ENCODE measurements at regions not wholly inside any gene's neighbourhood (a gene's known extent, or its start where the extent isn't known, plus 50 kb on each side); places are given as distances from the start of the nearest gene placed in this dataset.

- no peak for DNase-seq (ENCODE audit: extremely low read depth, low read depth)
- H3K4me3 ChIP-seq (replicated peaks; ENCODE audit: low read depth, low read length) = no peak overlapping the region
- no peak for TF ChIP-seq CTCF (IDR thresholded peaks at IDR 0.05; ENCODE audit: low read depth, low read length, missing control alignments)
Measured at GRCh38 chr11:29959488-29959887, 57.3 kb downstream of the KCNA4 start.

GRCh38 chr11:29957431-29957830, 59.4 kb downstream of the KCNA4 start:
- no peak for DNase-seq (ENCODE audit: extremely low read depth, low read depth)
- no peak for TF ChIP-seq CTCF (IDR thresholded peaks at IDR 0.05; ENCODE audit: low read depth, low read length, missing control alignments)

GRCh38 chr11:29956076-29956556, 60.7 kb downstream of the KCNA4 start:
- no peak for DNase-seq (ENCODE audit: extremely low read depth, low read depth)
- no peak for TF ChIP-seq CTCF (IDR thresholded peaks at IDR 0.05; ENCODE audit: low read depth, low read length, missing control alignments)
- H3K4me3 ChIP-seq (replicated peaks; ENCODE audit: low read depth, low read length) = no peak overlapping the region

More at GRCh38 chr11:29957431-29957830, 59.4 kb downstream of the KCNA4 start:
- H3K4me3 ChIP-seq (replicated peaks; ENCODE audit: low read depth, low read length) = no peak overlapping the region

- no peak overlapping the region for H3K4me3 ChIP-seq (replicated peaks; ENCODE audit: low read depth, low read length)
- no peak for TF ChIP-seq CTCF (IDR thresholded peaks at IDR 0.05; ENCODE audit: low read depth, low read length, missing control alignments)
- no peak for DNase-seq (ENCODE audit: extremely low read depth, low read depth)
Measured at GRCh38 chr11:29943347-29943746, 73.5 kb downstream of the KCNA4 start.

- TF ChIP-seq CTCF (IDR thresholded peaks at IDR 0.05; ENCODE audit: low read depth, low read length, missing control alignments) = no peak
- no peak overlapping the region for H3K4me3 ChIP-seq (replicated peaks; ENCODE audit: low read depth, low read length)
- DNase-seq (ENCODE audit: extremely low read depth, low read depth) = no peak
Measured at GRCh38 chr11:29937526-29937925, 79.3 kb downstream of the KCNA4 start.

GRCh38 chr11:29934115-29934638, 82.7 kb downstream of the KCNA4 start:
- H3K4me3 ChIP-seq (replicated peaks; ENCODE audit: low read depth, low read length) = no peak overlapping the region
- no peak for TF ChIP-seq CTCF (IDR thresholded peaks at IDR 0.05; ENCODE audit: low read depth, low read length, missing control alignments)
- DNase-seq (ENCODE audit: extremely low read depth, low read depth) = no peak

GRCh38 chr11:29916040-29916439, 100.8 kb downstream of the KCNA4 start:
- no peak for DNase-seq (ENCODE audit: extremely low read depth, low read depth)
- TF ChIP-seq CTCF (IDR thresholded peaks at IDR 0.05; ENCODE audit: low read depth, low read length, missing control alignments) = no peak
- H3K4me3 ChIP-seq (replicated peaks; ENCODE audit: low read depth, low read length) = no peak overlapping the region
